HG03457 (cell line): ENCODE measurements at regions not wholly inside any gene's neighbourhood (a gene's known extent, or its start where the extent isn't known, plus 50 kb on each side); places are given as distances from the start of the nearest gene placed in this dataset.

ENCODE experiments used
- ATAC-seq: cut with Tn5 transposase; IDR thresholded peaks from one replicate; pipeline ENCODE4 v1.9.1; 2021; ENCODE audit warnings: moderate number of reproducible peaks; ENCODE audit not compliant: unreplicated experiment

DNA sequence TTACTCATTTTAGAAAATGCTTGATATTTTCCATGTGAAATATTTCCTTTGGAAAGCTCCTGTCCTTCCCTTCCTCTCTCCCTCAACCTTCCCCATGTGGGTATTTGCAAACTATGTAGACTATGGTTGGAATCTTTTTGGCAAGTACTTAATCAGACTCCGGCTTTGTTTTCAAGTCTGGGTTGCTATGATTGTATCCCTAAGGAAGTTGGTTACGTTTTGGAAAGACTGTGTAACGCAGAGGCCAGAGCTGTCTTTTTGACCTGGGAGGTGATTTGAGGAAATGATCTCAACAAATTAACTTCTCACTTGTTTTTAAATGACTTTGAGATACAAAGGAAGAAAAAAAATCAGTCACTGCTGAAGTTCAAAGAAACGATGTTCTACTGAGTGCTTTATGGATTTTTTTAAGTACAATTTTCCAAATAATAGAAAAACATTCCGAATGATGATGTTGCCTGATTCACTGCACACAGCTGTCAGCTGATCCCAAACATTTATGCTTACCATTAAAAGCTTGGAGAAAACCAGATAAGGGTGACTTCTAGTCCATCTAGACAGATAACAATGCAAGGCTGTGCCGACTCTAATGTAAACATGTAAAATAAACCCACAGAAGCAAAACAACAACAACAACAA, 145.5 kb upstream of the CELF2 start:
- ATAC-seq, result no peak

GRCh38 chr10:10872764-10873163, 144.9 kb upstream of the CELF2 start:
- ATAC-seq, result no peak

- ATAC-seq, result no peak
These were observed 144.4 kb upstream of the CELF2 start for GRCh38 chr10:10873289-10873688.

DNA sequence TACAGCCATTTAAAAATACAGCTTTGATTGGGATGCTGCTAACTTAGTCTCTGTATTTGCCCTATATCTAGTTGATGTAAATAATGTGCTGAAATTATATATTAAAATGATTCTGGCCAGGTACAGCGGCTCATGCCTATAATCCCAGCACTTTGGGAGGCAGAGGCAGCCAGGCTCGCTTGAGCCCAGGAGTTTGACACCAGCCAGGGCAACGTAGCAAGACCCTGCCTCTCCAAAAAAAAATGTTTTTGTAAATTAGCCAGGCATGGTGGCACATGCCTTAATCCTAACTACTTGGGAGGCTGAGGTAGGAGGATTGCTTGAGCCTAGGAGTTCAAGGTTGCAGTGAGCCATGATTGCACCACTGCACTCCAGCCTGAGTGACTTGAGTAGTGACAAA, 143.8 kb upstream of the CELF2 start:
- no peak for ATAC-seq

- ATAC-seq, result no peak
These were observed 138.7 kb upstream of the CELF2 start for GRCh38 chr10:10878963-10879362.

DNA sequence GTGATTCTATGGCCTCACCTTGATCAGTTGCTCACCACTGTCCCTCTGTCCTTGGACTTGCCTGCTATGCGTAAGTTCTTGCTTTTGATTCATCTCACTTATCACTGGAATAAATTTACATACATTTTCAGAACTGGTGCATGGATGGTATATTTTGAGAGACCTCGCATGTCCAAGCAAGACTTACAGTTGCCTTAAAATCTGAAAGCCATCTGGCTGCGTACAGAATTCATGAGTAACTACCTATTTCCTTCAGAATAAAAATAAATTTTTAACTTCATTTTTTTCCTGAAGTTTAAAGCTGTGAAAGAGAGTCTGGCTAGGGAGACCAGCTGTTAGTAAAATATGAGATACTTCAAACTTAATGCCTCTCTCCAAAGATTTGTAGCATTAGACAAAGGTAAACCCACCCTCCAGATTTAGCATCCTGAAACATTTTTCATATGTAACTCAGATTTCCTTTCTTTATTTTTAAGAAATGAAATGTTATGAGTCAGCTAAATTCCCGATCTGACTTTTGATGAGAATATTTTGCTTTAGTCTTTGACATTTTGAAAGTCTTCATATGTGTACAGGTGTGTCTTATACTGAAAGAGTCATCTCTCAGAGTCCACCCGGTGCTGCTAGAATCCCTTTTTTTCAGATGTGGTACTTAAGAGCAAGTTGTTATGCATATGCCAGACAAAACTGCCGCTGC, 136.4 kb upstream of the CELF2 start:
- no peak for ATAC-seq

DNA sequence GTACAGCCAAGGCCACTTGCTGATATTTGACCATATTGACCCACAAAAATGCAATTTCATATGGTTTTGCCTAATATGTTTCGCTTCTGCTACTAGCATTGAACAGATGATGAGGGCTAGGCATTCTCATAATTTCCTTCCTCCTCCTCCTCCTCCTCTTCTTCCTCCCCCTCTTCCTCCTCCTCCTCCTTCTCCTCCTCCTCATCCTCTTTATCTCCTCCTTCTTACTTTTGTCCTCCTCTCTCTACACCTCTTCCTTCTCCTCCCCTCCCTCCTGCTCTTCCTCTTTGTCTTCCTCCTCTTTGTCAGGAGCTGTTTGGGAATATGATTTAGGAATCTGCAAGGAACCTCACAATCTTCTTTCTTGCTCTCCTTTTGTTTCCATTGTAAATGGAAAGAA, 133.9 kb upstream of the CELF2 start:
- no peak for ATAC-seq

- no peak for ATAC-seq
These were observed 130.7 kb upstream of the CELF2 start for GRCh38 chr10:10886861-10887531.

GRCh38 chr10:10891124-10892082, 126.3 kb upstream of the CELF2 start:
- ATAC-seq, result no peak

GRCh38 chr10:10892290-10892875, 125.3 kb upstream of the CELF2 start:
- no peak for ATAC-seq

DNA sequence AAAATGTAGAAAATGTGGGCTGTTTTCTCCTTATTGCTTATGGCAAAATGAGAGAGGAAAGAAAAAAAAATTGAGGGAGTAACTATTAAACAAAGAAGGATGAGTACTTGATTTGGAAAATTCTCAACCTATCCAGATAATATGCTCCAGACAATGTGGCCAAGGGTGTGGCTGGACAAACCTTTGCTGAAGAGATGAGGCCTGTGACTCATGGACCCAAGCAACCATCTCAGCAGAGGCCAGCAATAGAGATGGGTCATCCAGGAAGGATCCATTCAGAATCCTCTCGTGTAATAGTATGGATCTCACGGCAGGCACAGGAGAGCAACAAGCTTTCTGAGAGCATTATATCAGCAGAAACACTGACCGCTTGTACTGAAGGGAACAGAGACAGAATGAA, 120.3 kb upstream of the CELF2 start:
- no peak for ATAC-seq

- ATAC-seq, result no peak
These were observed 115.8 kb upstream of the CELF2 start for GRCh38 chr10:10901906-10902305.

GRCh38 chr10:10902951-10903350, 114.7 kb upstream of the CELF2 start:
- ATAC-seq, result no peak

GRCh38 chr10:10903620-10904019, 114.1 kb upstream of the CELF2 start:
- no peak for ATAC-seq

DNA sequence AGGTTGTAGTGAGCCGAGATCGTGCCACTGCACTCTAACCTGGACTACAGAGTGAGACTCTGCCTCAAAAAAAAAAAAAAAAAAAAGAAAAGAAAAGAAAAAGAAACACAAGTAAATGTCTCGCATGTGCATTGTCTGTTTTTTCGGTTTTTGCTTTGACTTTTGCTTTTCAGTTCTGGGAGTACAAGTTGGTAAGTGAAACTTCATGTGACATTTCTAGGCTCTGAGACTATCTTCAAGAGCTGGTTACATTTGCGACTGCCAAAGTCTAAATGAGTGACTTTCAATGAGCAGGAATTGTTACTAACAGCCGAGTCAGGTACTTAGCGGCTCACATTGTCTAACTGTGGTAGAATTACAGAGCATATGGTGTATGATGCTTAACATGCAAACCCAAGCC, 107.0 kb upstream of the CELF2 start:
- no peak for ATAC-seq

GRCh38 chr10:10911035-10911434, 106.6 kb upstream of the CELF2 start:
- ATAC-seq, result no peak

- ATAC-seq, result no peak
These were observed 106.2 kb upstream of the CELF2 start for GRCh38 chr10:10911471-10911921.

DNA sequence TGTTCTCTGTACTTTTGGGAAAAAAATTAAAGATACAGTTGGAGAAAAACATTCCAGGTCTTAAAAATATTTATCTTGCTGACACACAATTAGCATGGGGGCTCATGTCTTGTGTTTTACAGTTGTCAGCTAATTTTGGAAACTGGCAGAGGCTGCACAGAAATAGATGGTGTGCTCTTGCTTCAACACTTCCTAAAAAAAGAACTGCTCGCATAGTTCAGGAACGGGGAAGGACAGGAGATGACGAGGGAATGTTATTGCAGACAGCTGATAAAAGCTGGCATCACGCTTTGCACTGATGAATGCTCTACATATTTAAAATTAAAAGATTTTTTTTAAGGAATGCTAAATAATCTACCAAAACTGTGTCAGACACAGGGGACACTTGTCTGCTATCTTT, 103.5 kb upstream of the CELF2 start:
- no peak for ATAC-seq

DNA sequence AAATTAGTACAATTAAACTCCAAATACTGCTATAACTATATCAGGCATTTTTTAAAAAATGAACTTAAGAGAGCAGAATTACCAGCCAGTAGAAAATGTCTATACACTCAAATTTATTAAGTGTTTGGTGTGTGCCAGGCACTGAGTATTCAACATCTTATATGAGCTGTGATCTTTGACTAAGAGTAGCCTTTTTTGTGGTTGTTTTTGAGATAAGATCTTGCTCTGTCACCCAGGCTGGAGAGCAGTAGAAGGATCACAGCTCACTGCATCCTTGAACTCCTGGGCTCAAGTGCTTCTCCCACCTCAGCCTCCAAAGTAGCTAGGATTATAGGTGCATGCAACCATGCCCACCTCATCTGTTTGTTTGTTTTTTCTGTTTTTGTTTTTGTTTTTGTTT, 102.5 kb upstream of the CELF2 start:
- ATAC-seq, result no peak

GRCh38 chr10:10917031-10917430, 100.6 kb upstream of the CELF2 start:
- ATAC-seq, result no peak

DNA sequence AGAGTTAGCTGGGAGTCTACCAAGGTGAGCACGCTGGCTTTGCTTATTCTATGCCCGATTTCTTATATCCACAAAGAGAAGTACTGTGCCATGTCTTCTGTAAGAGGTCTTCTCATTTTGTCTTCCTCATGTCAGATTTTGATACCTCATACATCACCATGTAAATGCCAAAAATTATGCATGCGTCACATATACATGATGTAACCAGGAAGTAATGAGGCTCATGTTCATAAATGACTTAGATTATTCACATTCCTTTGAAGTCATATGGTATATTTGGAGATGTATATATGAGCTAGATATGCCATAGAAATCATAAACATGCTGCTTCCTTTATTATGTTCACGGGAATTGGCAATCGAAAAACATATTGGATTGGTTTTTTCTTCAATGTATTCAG, 97.7 kb upstream of the CELF2 start:
- no peak for ATAC-seq
